Thyroid gland (tissue), 4 donors: ENCODE measurements at regions not wholly inside any gene's neighbourhood (a gene's known extent, or its start where the extent isn't known, plus 50 kb on each side); places are given as distances from the start of the nearest gene placed in this dataset.

Experiments
- DNase-seq, 2 donors: peaks; one replicate each; pipeline ENCODE4 v3.0.0-alpha.2; 2019
- H3K27ac ChIP-seq, 3 donors: fragments of 200-600 bp; sonication (generic); 1 replicate in 2 of 3; 2 replicates in 1 of 3; pipeline ENCODE4 v1.5.1; 2016 to 2019; ENCODE audit warnings: mild to moderate bottlenecking in 1 of 3, moderate library complexity in 1 of 3
- H3K27me3 ChIP-seq: fragments of 200-600 bp; sonication (generic); one replicate; pipeline ENCODE4 v1.5.1; 2019
- H3K36me3 ChIP-seq, 2 donors: fragments of 200-600 bp; sonication (generic); one replicate each; pipeline ENCODE4 v1.5.1; 2016 to 2019
- H3K4me1 ChIP-seq, 2 donors: fragments of 200-600 bp; sonication (generic); one replicate each; pipeline ENCODE4 v1.5.1; 2017 to 2019
- H3K4me3 ChIP-seq, 3 donors: fragments of 200-600 bp; sonication (generic); replicated peaks in 1 of 3; 1 replicate in 2 of 3; 2 replicates in 1 of 3; pipeline ENCODE4 v1.5.1; 2016; ENCODE audit warnings: mild to moderate bottlenecking in 1 of 3
- H3K9me3 ChIP-seq: fragments of 200-600 bp; sonication (generic); one replicate; pipeline ENCODE4 v1.5.1; 2017
- POLR2A ChIP-seq, 2 donors: fragments of 450-650 bp; IDR thresholded peaks; one replicate each; pipeline ENCODE4 v1.6.1; 2017; ENCODE audit warnings: antibody characterized with exemption in 2 of 2, mild to moderate bottlenecking in 2 of 2, moderate library complexity in 1 of 2
- WGBS, 2 donors: methylation state at CpG; one replicate each; pipeline ENCODE4 v1.1.5; 2017; 5-methylcytosine and 5-hydroxymethylcytosine counted together
- intact Hi-C: fragments of 100-400 bp; cut with DNase I; formaldehyde crosslinking; loops from one replicate; pipeline ENCODE4 v1.15.1; 2023
- TF ChIP-seq, protein P1 (sequence below), 6 experiments: fragments of 200-600 bp in 3 of 6; fragments of 450-650 bp in 3 of 6; sonication (generic) in 3 of 6; IDR thresholded peaks; one replicate each; pipeline ENCODE4 v1.5.1; 2016 to 2019; ENCODE audit warnings: antibody characterized with exemption in 6 of 6, mild to moderate bottlenecking in 2 of 6, inconsistent platforms in 1 of 6, moderate library complexity in 1 of 6

- 81 to 89% methylated on average over 1 of the region's 1 CpG for WGBS, 2 donors
- TF ChIP-seq POLR2A (IDR thresholded peaks at IDR 0.05): no peak
- TF ChIP-seq, protein P1, sequence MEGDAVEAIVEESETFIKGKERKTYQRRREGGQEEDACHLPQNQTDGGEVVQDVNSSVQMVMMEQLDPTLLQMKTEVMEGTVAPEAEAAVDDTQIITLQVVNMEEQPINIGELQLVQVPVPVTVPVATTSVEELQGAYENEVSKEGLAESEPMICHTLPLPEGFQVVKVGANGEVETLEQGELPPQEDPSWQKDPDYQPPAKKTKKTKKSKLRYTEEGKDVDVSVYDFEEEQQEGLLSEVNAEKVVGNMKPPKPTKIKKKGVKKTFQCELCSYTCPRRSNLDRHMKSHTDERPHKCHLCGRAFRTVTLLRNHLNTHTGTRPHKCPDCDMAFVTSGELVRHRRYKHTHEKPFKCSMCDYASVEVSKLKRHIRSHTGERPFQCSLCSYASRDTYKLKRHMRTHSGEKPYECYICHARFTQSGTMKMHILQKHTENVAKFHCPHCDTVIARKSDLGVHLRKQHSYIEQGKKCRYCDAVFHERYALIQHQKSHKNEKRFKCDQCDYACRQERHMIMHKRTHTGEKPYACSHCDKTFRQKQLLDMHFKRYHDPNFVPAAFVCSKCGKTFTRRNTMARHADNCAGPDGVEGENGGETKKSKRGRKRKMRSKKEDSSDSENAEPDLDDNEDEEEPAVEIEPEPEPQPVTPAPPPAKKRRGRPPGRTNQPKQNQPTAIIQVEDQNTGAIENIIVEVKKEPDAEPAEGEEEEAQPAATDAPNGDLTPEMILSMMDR (IDR thresholded peaks at IDR 0.05): no peak
- Histone ChIP-seq H3K9me3 (no peaks in the 10 kb centered on the region), H3K4me3 (no peak overlapping the region), H3K4me1 (no peaks in the 10 kb centered on the region), H3K27me3 (no peaks in the 10 kb centered on the region), H3K36me3 (no peaks in the 10 kb centered on the region), H3K27ac (no peak overlapping the region)
- DNase-seq: no peak
- intact Hi-C loops: no loop called here
These were observed 337.0 kb downstream of the PDGFC start for GRCh38 chr4:156634612-156635011.

DNA sequence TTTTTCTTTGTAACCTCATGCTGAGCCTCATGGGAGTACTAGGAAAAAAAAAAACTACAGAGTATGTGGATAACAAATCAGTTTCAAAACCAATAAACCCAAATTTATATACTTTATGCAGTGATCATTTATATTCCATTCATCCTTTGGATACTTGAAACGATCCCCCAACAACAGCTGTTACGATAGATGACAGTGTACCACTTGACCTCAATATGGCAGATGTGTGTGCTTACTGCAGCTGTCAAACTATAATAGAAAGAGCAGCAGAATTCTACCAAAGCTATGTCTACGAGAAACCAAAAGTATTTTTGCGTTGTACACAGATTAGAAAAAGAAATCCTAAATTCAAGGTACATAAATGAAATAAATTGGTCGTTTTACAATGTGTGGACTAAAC, 337.8 kb downstream of the PDGFC start:
- intact Hi-C loops: no loop called here
- TF ChIP-seq, protein P1 (IDR thresholded peaks at IDR 0.05): no peak
- TF ChIP-seq POLR2A (IDR thresholded peaks at IDR 0.05): no peak
- H3K36me3 ChIP-seq: no peaks in the 10 kb centered on the region
- no peaks in the 10 kb centered on the region for H3K9me3 ChIP-seq
- 91% methylated on average over 5 of the region's 5 CpGs for WGBS, 2 donors
- DNase-seq: no peak
- H3K4me1 ChIP-seq: no peaks in the 10 kb centered on the region
- H3K27me3 ChIP-seq: no peaks in the 10 kb centered on the region
- H3K4me3 ChIP-seq: no peak overlapping the region
- H3K27ac ChIP-seq: no peak overlapping the region

DNA sequence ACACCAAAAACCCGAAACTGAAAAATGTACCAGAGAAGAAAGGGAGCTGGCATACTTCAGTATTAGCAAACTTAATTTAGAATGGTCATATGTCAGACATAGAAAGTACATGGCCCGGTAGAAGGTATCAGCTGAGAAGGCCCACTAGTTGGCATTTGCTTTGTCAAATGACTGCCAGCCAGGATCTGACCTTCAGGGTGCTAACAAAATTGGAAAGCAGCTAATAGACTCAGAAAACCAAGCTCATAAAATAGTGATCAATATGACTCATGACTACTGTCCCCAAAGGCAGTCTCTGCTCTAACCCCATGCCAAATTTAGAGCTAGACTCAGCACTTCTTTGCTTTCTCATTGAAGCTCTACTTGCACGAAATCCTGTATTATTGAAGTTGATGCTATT, 342.7 kb downstream of the PDGFC start:
- no peak overlapping the region for H3K27ac ChIP-seq
- intact Hi-C loops: no loop called here
- H3K36me3 ChIP-seq: no peaks in the 10 kb centered on the region
- H3K9me3 ChIP-seq: no peaks in the 10 kb centered on the region
- no peak for DNase-seq
- H3K27me3 ChIP-seq: no peaks in the 10 kb centered on the region
- H3K4me1 ChIP-seq: no peaks in the 10 kb centered on the region
- WGBS, 2 donors: 69% methylated on average over 3 of the region's 3 CpGs
- no peak for TF ChIP-seq POLR2A (IDR thresholded peaks at IDR 0.05)
- TF ChIP-seq, protein P1 (IDR thresholded peaks at IDR 0.05): no peak
- no peak overlapping the region for H3K4me3 ChIP-seq

DNA sequence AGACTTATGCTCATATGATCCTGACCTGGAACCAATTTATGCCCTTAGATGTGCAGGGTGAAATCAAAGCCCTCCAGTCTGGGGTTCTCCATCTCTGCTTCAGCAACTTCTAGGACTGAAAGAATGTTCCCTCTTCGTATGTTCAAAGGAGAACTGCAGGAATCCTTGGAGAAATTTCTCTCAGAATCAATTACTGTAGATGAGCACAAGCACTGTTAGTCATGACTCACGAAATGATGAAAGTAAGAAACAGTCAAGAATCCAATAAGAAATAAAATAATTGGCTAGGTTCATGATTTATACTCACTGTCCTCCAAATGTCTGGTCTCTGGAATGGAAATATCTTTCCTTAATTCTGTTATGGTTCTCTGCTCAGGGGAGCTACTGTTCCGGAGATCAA, 348.2 kb downstream of the PDGFC start:
- TF ChIP-seq, protein P1 (IDR thresholded peaks at IDR 0.05): no peak
- TF ChIP-seq POLR2A (IDR thresholded peaks at IDR 0.05): no peak
- no peak for DNase-seq
- no peaks in the 10 kb centered on the region for H3K9me3 ChIP-seq
- no peaks in the 10 kb centered on the region for H3K4me1 ChIP-seq
- WGBS, 2 donors: 71 to 87% methylated on average over 3 of the region's 3 CpGs
- H3K4me3 ChIP-seq: no peak overlapping the region
- H3K27me3 ChIP-seq: no peaks in the 10 kb centered on the region
- no peaks in the 10 kb centered on the region for H3K36me3 ChIP-seq
- H3K27ac ChIP-seq: no peak overlapping the region
- intact Hi-C loops: no loop called here

GRCh38 chr4:156620786-156621185, 350.8 kb downstream of the PDGFC start:
- no peaks in the 10 kb centered on the region for H3K36me3 ChIP-seq
- no peak overlapping the region for H3K27ac ChIP-seq
- TF ChIP-seq, protein P1 (IDR thresholded peaks at IDR 0.05): no peak
- no peak for TF ChIP-seq POLR2A (IDR thresholded peaks at IDR 0.05)
- DNase-seq: no peak
- intact Hi-C loops: no loop called here
- H3K4me1 ChIP-seq: no peaks in the 10 kb centered on the region
- H3K4me3 ChIP-seq: no peak overlapping the region
- 41 to 46% methylated on average over 1 of the region's 1 CpG for WGBS, 2 donors
- H3K27me3 ChIP-seq: no peaks in the 10 kb centered on the region
- no peaks in the 10 kb centered on the region for H3K9me3 ChIP-seq
